GM23248 (cell line): ENCODE measurements at regions not wholly inside any gene's neighbourhood (a gene's known extent, or its start where the extent isn't known, plus 50 kb on each side); places are given as distances from the start of the nearest gene placed in this dataset.

Experiments used
- EZH2 ChIP-seq: fragments of 200-600 bp; sonication (generic); IDR thresholded peaks from 2 replicates; pipeline ENCODE4 v1.6.1; 2018; ENCODE audit warnings: antibody characterized with exemption, mild to moderate bottlenecking; ENCODE audit not compliant: insufficient read depth, poor library complexity, severe bottlenecking
- EZH2phosphoT487 ChIP-seq: fragments of 200-600 bp; sonication (generic); IDR thresholded peaks from 2 replicates; pipeline ENCODE4 v1.6.1; 2018; ENCODE audit warnings: antibody characterized with exemption, moderate library complexity, mild to moderate bottlenecking, low read depth; ENCODE audit not compliant: insufficient read depth

DNA sequence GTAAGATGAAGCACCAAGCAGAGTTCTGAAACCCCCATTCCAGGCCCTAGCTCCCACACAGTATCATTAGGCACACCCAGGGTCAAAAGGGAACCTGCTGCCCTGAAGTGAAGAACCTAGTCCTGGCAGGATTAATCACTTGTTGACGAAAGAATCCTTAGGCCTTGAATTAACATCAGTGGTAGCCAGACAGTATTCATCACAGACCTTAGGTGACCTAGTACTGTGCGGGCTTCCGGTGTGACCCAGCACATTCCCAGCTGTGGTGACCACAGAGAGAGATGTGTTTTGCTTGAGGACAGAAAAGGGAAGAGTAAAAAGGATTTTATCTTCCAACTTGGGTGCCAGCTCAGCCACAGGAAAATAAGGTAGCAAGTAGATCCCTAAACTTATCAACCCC is 1071.4 kb upstream of the FAM98A start:
- TF ChIP-seq EZH2, result no peak
- no peak for TF ChIP-seq EZH2phosphoT487
